Nephron (organoid): ENCODE measurements at regions not wholly inside any gene's neighbourhood (a gene's known extent, or its start where the extent isn't known, plus 50 kb on each side); places are given as distances from the start of the nearest gene placed in this dataset.
A peak's percentile ranks its signal among the peaks of the same experiment; 100 is the strongest.

Experiments
- H3K27ac Mint-ChIP-seq, 3 experiments: 2 replicates each; pipeline ENCODE4 v1.8.0; 2020; ENCODE audit warnings: mixed read lengths in 3 of 3, mild to moderate bottlenecking in 2 of 3, moderate library complexity in 1 of 3
- H3K27me3 Mint-ChIP-seq: 2 replicates; pipeline ENCODE4 v1.8.0; 2021; ENCODE audit warnings: low read depth, mild to moderate bottlenecking, moderate library complexity, mixed read lengths
- H3K36me3 Mint-ChIP-seq: 2 replicates; pipeline ENCODE4 v1.8.0; 2020; ENCODE audit warnings: low read depth, mixed read lengths
- H3K4me1 Mint-ChIP-seq: 2 replicates; pipeline ENCODE4 v1.8.0; 2020; ENCODE audit warnings: mixed read lengths
- H3K4me3 Mint-ChIP-seq, 3 experiments: 2 replicates each; pipeline ENCODE4 v1.8.0; 2020; ENCODE audit warnings: mild to moderate bottlenecking in 3 of 3, mixed read lengths in 3 of 3, moderate library complexity in 2 of 3
- H3K9me3 Mint-ChIP-seq: 2 replicates; pipeline ENCODE4 v1.8.0; 2020; ENCODE audit warnings: mixed read lengths
- TF ChIP-seq, protein P1 (sequence below), 3 experiments: fragments of 200-600 bp; sonication (generic); IDR thresholded peaks; one replicate each; pipeline ENCODE4 v1.5.0; 2021; ENCODE audit warnings: antibody characterized with exemption in 3 of 3; ENCODE audit not compliant: unreplicated experiment in 3 of 3

DNA sequence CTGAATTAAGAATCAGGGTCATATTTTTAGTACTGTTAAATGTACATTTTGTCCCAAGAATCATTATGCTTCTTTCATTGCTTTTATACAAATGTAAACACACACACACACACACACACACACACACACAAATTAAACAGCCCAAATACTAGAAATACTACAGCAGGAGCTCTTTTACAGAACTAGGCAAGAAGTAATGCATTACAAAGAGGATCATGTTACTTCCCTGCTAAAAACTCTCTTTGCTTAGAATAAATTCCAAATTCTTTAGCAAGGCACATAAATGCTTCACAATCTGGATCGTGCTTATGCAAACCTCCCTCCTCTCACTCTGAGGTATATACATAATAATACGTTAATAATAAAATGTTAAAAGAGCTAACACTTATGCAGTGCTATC is 720.4 kb upstream of the ADGRL4 start:
- peaks cover 11% of the 10 kb centered on the region for H3K4me1 Mint-ChIP-seq
- H3K36me3 Mint-ChIP-seq = no peaks in the 10 kb centered on the region
- TF ChIP-seq, protein P1, sequence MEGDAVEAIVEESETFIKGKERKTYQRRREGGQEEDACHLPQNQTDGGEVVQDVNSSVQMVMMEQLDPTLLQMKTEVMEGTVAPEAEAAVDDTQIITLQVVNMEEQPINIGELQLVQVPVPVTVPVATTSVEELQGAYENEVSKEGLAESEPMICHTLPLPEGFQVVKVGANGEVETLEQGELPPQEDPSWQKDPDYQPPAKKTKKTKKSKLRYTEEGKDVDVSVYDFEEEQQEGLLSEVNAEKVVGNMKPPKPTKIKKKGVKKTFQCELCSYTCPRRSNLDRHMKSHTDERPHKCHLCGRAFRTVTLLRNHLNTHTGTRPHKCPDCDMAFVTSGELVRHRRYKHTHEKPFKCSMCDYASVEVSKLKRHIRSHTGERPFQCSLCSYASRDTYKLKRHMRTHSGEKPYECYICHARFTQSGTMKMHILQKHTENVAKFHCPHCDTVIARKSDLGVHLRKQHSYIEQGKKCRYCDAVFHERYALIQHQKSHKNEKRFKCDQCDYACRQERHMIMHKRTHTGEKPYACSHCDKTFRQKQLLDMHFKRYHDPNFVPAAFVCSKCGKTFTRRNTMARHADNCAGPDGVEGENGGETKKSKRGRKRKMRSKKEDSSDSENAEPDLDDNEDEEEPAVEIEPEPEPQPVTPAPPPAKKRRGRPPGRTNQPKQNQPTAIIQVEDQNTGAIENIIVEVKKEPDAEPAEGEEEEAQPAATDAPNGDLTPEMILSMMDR (IDR thresholded peaks at IDR 0.05; ENCODE audit: unreplicated experiment in 3 of 3) = no peak
- peak overlapping the region in 2 of 3 experiments; percentile 72 to 81 for H3K27ac Mint-ChIP-seq
- peak overlapping the region in 1 of 3 experiments; percentile 3 for H3K4me3 Mint-ChIP-seq
- H3K27me3 Mint-ChIP-seq = no peaks in the 10 kb centered on the region
- H3K9me3 Mint-ChIP-seq = no peaks in the 10 kb centered on the region

DNA sequence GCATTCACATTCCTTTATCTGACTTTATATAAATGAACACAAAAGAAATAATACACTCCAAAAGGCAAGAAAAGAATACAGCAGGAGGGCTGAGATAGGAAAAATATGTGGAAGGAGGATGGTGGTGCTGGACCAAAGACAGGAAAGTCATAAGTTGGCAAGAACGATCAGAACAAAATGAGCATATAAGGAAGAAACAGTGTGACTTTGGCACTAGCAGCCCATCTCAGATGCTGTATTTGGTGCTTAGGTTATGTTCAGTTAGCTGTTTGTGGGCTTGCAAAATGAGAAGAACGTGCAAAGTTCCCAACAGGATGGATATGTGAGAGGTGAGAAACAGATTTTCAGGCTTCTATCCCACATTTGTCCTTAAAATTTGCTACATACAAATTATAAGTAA is 719.8 kb upstream of the ADGRL4 start:
- Mint-ChIP-seq H3K9me3 (no peaks in the 10 kb centered on the region), H3K27me3 (no peaks in the 10 kb centered on the region), H3K36me3 (no peaks in the 10 kb centered on the region), H3K4me3 (peak overlapping the region in 1 of 3 experiments; percentile 0), H3K4me1 (peaks cover 11% of the 10 kb centered on the region), H3K27ac (peak overlapping the region in 2 of 3 experiments; percentile 58 to 81)
- TF ChIP-seq, protein P1 (IDR thresholded peaks at IDR 0.05; ENCODE audit: unreplicated experiment in 3 of 3) = no peak

DNA sequence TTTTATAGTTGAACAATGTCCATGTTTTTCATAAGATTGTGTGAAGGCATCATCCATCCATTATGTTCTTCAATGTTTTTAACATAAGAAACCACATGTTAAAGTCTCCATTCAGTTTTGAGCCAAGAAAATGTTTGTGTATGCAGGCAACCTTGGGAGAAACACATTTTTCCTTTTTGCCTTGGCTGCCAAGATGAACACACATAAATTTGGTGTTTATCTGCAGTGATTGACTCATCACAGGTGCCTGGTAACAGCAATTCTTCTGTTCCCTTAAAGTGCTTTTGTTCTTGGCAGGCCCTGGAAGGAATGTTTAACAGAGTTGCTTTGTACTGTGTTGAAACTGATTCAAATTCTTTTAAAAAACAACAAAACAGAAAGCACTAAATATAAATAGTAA is 709.9 kb upstream of the ADGRL4 start:
- peaks cover 14% of the 10 kb centered on the region for H3K4me1 Mint-ChIP-seq
- H3K4me3 Mint-ChIP-seq = no peak overlapping the region
- no peaks in the 10 kb centered on the region for H3K36me3 Mint-ChIP-seq
- peak overlapping the region in 2 of 3 experiments; percentile 37 to 46 for H3K27ac Mint-ChIP-seq
- H3K9me3 Mint-ChIP-seq = peaks cover 10% of the 10 kb centered on the region
- TF ChIP-seq, protein P1 (IDR thresholded peaks at IDR 0.05; ENCODE audit: unreplicated experiment in 3 of 3) = no peak
- H3K27me3 Mint-ChIP-seq = no peaks in the 10 kb centered on the region

DNA sequence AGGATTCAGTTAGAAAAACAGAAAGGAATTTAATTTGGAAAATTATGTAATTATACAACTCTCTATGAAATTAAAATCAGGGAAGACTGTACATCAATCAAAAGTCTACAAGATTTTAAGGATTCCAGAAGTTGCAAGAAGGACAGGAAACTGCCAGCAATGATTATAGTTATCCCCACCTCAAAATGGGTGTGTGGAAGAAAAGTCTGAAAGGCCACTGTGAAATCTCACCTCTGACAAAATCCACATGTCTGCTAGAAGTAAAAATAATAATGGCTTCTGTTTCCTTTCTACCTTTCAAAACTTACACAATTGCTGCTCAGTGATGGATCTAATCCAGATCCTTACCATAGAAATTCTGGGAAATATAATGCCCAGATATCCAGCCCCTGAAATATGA is 708.1 kb upstream of the ADGRL4 start:
- Mint-ChIP-seq H3K27ac (peak overlapping the region in 1 of 3 experiments; percentile 67), H3K27me3 (no peaks in the 10 kb centered on the region), H3K9me3 (peaks cover 3% of the 10 kb centered on the region), H3K36me3 (no peaks in the 10 kb centered on the region), H3K4me1 (peaks cover 30% of the 10 kb centered on the region), H3K4me3 (no peak overlapping the region)
- TF ChIP-seq, protein P1 (IDR thresholded peaks at IDR 0.05; ENCODE audit: unreplicated experiment in 3 of 3) = no peak

DNA sequence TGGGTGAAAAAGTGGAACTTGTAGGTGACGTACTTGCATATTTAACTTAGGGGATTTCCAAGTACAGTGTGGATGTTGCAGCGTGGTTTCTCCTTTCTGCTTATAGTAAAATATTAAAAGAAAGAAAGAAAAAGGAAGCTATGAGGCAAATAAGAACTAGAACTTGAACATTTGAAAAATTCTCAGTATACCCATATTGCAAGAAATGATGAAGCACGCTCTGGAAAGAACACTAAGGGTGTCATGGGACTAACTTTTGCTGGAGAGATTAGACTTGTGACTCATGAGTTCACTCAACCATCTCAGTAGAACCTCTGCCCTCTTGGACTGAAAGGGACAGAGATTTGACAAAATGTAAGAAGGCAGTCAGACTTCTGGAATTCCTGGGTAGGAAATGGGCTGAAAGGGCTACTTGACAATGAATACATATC is 704.5 kb upstream of the ADGRL4 start:
- Mint-ChIP-seq H3K27me3 (no peaks in the 10 kb centered on the region), H3K4me3 (no peak overlapping the region), H3K4me1 (peaks cover 30% of the 10 kb centered on the region), H3K27ac (peak overlapping the region; percentile 3 to 79 (median 75)), H3K36me3 (no peaks in the 10 kb centered on the region), H3K9me3 (no peaks in the 10 kb centered on the region)
- TF ChIP-seq, protein P1 (IDR thresholded peaks at IDR 0.05; ENCODE audit: unreplicated experiment in 3 of 3) = no peak

DNA sequence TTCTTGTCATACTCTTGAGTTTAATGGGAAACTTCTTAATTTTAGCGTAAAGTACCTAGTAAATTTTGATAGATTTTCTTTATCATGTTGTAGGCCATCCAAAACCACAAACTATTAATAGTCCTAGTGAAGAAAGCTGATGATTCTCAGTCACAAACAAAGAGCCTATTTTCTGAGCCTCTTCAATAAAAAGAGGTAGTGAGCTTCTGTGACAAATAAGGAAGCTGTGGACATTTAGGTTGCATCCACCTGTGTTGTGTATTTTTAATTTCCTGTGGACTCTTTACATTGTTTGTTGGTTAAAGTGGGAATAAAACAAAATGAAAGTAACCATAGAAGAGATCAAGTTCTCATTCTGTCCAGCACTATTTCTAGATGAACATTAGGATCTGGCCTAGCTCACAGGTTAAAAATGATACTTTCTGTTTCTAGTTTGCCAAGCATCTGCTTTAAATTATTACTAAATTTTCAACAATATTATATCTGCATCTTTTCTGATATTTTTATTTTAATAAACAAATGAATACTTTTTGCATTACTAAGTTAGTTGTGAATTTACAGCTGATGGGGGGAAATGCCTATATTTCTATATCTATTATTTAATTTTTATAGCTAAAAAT is 702.2 kb upstream of the ADGRL4 start:
- Mint-ChIP-seq H3K27me3 (no peaks in the 10 kb centered on the region), H3K4me3 (no peak overlapping the region), H3K36me3 (no peaks in the 10 kb centered on the region), H3K4me1 (peaks cover 23% of the 10 kb centered on the region), H3K9me3 (peaks cover 4% of the 10 kb centered on the region), H3K27ac (peak overlapping the region; percentile 63 to 75 (median 71))
- TF ChIP-seq, protein P1 (IDR thresholded peaks at IDR 0.05; ENCODE audit: unreplicated experiment in 3 of 3) = no peak
